GM19455 (cell line): ENCODE measurements at regions not wholly inside any gene's neighbourhood (a gene's known extent, or its start where the extent isn't known, plus 50 kb on each side); places are given as distances from the start of the nearest gene placed in this dataset.
"Not testable (repeated sequence)": the region's sequence is repeated elsewhere in the genome, so short reads cannot be mapped to it uniquely, and the experiment has no call there.

Experiments
- ATAC-seq: cut with Tn5 transposase; IDR thresholded peaks from one replicate; pipeline ENCODE4 v1.9.1; 2021; ENCODE audit not compliant: unreplicated experiment

DNA sequence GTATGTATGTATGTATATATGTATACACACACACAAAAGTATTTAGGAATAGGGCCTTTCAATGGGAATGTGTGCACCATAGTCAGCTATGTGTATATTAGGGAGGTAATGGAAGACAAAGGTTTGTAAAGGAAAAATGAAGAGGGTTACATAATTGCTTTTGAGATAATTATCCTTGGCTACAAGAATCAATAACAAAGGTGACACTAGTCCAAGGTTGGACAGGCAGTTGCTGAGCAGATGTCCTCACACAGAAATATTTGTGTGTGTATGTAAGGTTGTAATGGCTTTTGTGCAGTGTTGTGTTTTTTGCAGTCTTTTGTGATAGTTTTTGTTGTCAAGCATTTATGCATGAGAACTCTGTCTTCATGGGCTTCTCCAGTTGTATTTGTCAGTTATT lies 157.9 kb upstream of the MARCKS start:
- no peak for ATAC-seq

DNA sequence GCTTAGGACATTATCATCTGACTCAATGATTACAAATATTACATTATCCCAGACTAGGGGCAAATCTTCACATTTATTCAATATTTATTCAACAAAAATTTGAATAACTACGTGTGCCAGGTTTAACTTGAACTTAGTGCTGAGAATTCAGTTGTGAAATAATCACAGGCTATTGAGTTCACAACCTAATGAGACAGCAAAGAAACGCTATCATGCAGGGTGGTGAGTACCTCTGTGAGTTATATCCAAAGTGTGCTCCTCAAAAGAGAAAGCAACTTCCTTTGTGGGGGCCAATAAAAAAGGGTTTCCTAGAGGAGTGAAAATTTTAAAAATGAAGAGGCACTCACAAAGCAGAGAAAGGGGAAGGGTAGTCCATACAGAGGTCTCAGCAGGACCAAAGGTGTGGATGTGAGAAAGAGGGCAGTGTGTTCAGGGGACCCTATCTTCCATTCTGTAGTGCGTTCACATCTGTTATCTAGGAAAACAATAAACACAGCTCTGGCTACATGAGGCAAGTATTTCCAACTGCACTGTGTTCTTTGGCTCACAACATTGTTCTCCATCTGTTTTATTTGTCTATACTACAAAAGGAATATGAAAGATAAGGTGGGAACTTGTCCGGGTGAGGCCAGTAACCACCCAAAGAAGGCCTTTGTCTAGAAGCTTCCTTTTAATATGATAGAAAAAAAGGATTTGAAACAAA lies 155.4 kb upstream of the MARCKS start:
- no peak for ATAC-seq

DNA sequence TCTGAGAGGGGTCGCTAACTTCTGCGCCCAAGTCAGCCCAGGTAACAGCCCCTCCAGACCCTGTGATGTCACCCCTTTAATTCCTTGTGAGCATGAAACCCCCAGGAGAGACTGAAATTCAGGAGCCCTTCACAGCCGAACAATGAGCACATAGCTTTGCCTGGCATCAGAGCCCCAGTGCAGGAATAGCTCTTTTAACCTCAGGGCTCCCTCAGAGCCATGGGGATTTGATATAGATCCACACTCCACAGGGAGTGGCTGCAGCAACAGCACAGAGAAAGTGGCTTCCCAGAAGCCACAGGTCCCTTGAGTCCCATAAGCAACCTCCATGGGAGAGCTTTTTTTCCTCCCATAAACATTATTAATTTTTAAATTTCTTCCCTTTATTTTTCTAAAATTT lies 150.0 kb upstream of the MARCKS start:
- ATAC-seq: no peak

DNA sequence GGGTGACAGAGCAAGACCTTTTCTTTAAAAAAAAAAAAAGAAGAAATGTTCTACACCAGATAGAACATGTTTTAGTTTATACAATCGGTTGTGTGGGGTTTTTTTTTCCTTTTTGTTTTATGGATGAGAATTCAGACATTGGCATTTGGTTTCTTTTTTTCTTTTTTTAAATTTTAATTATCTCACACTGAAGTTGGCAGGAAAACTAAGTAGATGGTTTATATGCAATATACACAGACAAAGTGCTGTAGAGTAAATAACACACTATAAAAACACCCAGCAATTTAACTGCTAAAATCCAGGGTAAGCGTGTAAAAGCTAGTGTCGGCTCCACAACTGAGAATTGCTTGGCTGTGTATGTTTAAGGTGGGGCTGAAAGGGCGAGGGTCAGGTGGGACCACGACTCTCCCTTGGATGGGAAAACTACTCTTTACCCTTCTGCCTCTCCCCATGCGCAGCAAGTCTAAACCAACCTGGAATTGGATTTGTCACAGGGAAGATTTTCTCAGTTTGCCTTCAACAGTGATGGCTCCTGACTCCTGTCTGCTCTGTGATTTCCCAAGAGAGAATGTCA lies 147.1 kb upstream of the MARCKS start:
- no peak for ATAC-seq

DNA sequence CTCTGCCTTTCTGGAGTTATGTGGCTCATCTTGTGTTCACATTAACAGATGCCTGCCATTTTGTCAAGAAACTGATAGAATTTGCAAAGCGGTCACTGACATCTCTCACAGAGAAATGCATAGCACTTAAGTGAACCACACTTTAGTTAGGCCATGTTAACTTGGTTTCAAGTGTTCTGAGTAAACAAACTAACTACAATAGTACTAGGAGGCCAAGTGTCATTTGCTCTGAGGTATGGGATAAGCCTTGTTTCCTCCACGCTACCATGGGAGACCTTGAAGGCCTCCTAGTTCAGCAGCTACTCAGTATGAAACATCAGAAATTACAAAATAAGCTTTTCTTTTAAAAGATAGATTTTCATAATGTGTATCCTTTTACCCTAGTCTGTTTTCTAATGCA lies 143.5 kb upstream of the MARCKS start:
- no peak for ATAC-seq

DNA sequence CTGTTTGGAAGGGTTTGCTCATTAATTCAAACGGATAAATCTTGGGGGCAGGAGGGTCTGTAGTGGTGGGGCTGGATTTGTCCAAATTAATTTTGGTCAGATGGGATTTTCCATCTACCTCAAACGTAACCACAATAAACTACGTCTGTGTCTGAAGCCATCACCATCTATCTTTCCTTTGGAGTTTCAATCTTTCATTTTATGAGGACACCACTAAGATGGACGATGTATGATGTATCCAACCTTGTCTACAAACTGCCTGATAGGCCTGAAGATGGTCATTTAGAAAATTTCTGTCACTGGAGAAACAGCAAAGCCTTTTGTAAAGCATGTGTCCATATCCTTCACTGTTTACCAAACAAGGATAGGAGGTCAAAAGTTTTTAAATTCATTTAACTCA lies 138.6 kb upstream of the MARCKS start:
- no peak for ATAC-seq

DNA sequence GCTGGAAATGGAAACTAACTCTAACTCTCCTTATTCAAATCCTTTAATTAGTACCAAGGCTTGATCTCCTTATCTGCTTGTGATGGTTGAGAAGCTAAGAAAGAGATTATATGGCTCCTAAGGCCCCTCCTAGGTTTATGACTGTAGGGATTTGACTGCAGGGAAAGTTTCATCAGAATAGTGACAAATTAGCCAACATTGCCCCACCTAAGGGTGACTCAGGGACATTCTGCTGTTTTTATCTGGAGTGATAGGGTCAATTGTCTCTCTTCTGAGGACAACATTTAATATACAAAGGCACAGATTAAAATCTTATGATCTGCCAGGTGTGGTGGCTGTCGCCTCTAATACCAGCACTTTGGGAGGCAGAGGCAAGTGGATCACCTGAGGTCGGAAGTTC lies 138.1 kb upstream of the MARCKS start:
- no peak for ATAC-seq

DNA sequence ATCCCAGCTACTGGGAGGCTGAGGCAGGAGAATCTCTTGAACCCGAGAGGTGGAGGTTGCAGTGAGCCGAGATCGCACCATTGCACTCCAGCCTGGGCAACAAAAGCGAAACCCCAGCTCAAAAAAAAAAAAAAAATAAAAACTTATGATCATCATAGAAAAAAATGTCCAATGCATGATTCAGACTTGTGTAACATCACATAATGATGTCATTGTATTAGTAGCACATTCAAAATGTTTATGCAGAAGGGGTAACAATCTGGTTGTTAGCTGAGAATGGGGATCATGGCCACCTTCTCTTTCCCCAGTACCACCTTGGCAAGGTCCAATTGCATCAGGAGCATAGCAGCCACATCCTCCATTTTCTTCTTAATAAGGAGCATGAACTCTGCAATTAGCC lies 137.6 kb upstream of the MARCKS start:
- ATAC-seq: no peak

DNA sequence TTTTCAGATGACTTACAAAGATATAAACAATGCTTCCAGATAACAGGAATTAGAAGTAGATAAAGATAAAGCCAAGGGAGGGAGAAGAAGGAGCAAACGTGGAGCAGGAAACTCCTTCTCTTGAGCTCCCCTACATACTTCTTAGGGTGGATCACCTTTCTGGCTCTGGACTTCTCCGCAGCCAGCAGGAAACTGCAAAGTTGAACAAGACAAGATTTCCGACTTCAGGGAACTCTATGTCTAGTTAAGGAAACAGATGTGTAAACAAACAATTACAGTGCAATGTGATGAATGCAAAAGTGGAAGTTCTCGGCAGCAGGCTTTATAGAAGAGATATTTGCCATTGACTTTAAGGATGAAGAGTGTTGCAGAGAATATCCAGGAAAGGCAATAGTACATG lies 134.0 kb upstream of the MARCKS start:
- ATAC-seq: no peak

DNA sequence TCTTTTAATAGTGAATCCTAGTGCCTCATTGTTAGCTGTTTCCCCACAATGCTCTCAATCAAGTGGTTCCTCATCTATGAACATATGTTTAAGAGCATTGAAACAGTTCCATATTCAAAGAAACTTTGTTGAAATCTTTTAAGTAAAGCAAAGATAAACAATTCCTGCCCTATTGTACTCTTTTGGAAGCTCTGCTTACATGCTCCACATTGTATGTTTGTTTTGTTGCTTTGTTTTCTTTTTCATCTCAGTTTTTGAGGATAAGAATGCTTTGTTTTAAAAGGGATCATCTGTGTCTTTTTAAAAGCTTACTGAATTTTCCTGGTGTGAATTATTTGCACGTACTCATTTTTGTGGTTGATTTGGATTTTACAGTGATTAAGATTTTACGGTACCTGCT lies 132.2 kb upstream of the MARCKS start:
- not testable (repeated sequence) for ATAC-seq

DNA sequence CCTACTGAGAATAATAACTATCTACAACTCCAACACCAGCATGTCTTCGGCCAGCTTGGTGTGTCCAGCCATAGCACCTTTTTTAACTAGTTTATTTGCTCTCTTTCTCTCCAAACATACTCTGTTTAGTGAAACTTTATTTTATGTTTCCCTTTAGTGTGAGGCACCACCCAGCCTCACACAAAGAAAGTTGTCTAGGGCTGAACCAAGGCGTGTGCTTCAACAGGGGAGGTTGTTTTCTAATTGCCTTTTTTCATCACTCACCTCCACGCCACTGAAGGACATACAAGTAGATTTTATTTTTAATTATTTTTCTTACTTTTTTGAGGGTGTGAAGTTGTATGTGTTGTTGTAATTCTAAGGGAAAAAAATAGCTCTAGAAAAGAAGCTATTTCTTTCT lies 125.6 kb upstream of the MARCKS start:
- ATAC-seq: no peak

DNA sequence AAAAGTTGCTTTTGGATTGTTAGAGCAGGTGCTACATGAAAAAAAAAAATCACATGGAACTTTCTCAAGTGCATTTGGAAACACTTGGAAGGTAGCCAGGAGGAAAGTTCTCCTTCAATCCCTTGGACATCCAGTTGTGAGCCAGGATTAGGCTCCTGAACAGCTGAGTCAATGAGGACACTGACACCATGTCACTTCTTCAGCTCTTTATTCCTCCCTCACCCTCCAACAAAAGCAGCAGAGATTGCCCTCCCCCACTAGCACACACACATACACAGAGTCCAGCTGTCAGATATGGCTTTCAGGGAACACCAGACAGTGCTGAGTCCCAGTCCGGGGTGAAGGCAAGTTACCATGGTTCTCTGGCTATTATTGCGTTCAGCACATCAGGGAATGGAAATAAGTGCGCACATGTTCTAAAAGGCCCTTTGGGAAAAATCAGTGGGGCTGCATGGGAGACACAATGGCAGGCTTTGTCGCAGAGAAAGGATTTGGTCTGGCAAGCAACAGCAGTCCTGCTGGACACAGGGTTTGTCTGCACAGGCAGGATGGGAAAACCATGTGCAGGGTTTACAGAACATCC lies 124.7 kb upstream of the MARCKS start:
- ATAC-seq: no peak

DNA sequence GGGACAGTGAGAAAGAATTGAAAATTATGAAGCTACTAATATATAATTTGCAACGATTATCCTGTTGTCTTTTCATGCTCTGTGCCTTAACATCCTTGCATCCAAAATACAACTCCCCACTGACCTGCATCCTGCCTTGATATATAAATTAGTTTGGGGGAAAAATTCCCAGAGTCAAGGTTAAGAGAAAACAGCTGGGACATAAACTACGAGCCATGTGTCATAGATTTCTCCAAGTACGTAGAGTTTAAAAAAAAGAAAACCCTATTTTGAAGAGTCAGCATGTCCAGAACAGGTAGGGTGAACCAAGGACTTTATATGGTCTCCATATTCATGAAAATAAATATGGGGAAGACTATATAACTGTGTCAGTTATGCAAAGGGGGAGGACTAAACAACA lies 123.8 kb upstream of the MARCKS start:
- no peak for ATAC-seq

DNA sequence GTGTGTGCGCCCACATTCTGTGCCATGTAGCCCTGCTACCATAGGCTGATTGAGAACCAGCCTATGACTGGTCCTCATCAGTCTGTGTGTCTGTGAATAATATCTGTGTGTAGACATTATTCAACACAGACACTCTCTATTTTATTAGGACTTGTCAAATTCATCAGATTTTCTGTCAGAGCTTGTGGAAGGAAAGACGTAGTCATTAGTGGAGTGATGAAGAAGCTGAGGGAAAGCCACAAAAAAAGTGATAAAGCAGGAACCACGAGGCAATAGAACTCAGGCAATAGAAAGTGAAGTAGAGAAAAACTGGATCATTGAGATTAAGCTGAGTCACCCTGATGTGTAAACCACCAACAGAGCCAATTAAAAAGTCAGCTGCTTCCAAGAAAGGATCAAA lies 122.2 kb upstream of the MARCKS start:
- ATAC-seq: no peak

DNA sequence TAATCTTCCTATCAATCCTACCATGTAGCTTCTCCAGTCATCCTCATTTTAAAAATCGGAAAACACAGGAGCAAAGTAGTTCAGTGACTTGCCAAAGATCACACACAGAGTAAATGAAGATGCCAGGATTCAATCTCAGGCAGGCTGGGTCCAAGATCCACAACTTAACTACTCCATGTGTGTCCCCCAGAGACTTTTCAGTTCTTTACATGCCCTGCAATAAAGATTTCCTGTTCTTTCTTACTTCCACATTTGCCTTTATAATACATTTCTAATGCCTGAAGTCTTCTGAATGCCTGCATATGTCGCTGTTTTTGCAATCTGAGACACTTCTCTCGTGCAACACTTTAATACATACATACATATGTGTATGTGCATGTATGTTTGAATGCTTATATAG lies 121.7 kb upstream of the MARCKS start:
- ATAC-seq: no peak

DNA sequence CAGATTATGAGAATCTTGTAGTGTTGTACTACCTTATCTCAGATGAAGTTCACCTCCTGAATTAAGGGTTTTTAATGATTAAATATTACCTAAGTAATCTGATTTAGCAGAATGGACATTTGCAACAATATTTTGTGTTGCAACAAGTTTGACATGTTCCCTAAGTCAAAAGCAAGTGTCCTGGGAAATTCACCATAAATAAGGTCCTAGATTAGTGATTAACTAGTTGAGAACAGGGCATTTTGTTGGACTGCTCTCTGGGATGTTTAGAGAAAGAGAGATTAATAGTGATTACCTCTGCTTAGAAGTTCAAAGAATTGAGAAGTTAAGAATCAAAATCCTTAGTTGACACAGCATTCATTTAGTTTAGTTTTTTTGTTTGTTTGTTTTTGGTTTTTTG lies 120.2 kb upstream of the MARCKS start:
- no peak for ATAC-seq

DNA sequence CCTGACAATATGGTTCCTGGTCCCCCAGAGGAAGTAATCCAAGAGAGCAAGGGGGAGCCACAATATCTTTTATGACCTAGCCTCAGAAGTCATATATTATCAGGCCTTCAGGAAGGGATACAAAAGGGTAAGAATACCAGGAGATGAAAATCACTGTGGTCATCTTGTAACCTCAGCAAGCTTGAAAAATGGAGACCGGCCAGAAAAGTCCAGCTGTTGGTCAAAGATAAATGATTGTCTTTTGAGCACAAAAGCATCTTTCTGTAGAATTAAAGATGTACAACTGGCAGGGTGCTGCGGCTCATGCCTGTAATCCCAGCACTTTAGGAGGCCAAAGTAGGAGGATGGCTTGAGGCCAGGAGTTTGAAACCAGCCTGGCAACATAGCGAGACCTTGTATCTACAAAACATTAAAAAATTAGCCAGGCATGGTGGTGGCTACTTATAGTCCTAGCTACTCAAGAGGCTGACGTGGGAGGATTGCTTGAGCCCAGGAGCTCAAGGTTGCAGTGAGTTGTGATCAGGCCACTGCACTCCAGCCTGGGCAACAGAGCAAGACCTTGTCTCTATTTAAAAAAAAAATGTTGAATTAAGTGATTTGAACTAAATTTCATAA lies 118.0 kb upstream of the MARCKS start:
- no peak for ATAC-seq

DNA sequence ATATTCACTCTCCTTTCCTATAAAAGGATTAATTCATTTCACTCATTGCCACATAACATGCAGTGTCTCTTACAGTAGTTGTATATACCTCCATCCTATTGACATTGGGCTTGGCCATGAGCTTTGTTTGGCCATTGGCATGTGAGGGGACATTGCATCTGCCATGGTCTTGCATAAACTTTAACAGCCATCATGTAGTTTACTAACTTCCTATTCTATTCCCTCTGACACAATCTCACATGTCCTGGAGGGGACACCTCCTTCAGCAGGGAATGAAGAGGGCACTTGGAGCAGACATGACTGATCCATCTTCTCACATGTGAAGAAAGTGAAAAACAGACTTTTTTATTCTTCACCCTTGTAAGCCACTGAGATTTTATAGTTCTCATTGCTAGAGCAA lies 115.5 kb upstream of the MARCKS start:
- ATAC-seq: no peak

DNA sequence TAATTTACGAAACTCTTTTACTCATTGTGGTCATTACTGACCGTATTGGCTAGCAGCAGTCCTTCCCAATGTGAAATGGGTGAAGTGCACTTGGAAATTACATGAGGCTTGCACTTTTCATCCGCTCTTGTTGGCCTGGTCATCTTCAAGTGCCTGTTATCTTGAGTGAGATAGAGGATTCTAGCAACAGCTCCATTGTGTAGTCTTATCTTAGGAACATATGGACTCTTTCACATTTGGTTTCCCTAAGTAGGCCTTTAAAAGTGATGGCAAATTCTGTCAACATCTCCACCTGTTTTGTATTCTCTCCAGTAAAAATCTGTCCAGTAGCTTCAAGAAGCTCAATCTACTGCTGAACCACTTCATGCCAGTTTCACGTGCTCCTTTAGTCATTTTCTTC lies 114.8 kb upstream of the MARCKS start:
- no peak for ATAC-seq

DNA sequence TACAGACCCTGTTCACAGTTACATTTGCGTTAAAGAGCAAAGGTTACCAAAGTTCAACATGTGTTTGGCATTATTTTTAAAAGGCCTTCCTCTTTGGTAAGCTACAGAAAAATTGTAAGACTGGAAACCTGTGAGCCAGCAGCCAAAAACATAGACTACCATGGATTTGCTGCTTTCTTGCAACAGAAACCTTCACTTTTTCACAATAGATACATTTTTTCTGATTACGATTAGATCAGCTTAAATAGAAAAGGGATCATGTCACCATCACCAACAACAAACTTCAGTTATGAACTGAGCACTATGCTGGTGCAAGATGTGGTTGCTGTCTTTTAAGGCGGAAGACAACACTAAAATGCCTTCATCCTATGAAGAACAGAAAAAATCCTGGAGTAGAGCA lies 112.3 kb upstream of the MARCKS start:
- no peak for ATAC-seq

DNA sequence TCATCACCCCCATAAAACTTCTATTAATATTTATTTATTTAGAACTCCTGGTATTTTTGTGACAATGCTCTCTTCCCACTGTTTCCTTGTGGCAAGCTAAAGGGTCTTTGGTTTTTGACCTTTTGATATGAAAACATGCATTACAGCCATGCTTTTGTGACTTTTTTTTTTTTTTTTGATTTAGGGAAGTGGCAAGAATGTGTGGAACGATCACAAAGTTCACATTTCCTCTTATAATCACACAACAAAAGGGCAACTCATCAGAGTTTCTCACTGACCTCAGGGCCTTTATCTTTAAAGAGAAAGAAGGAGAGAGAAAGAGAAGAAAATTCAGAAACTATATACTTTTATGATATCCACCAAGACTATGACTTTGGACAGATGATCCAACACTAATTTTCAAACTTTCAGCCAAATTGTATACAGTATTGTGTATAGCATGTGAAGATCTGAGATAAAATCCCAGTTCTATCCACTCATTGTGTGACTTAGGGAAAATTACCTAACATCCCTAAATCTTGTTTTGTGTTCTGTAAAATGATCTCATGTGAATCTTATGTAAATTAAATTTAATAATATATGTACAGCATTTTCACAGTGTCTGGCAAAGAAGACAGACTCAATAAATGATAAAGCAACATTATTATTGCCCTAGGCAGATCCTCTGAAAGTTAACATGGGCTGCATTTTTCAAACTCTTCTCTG lies 106.8 kb upstream of the MARCKS start:
- ATAC-seq: no peak

DNA sequence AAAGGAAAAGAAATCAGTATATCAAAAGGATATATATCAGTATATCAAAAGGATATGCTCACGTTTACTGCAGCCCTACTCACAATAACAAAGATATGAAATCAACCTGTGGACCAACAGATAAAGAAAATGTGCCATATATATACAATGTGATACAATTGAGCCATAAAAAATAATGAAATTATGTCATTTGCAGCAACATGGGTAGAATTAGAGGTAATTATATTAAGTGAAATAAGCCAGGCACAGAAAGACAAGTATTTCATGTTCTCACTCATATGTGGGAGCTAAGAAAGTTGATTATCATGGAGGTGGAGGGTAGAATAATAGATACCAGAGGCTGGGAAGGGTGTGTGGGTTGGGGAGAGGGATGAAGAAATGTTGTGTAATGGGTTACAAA lies 102.9 kb upstream of the MARCKS start:
- no peak for ATAC-seq
